AG04449 (cell line): ENCODE measurements at regions not wholly inside any gene's neighbourhood (a gene's known extent, or its start where the extent isn't known, plus 50 kb on each side); places are given as distances from the start of the nearest gene placed in this dataset.
"Not testable (repeated sequence)": the region's sequence is repeated elsewhere in the genome, so short reads cannot be mapped to it uniquely, and the experiment has no call there.

ENCODE experiments used
- CTCF ChIA-PET: fragments of 350-600 bp; formaldehyde crosslinking; extraction: SDS; loops from one replicate; lab custom pipeline; 2021; ENCODE audit warnings: antibody characterized with exemption; lab: Yijun Ruan, JAX
- POLR2A ChIA-PET: fragments of 400-600, 350-600 bp; formaldehyde crosslinking; extraction: SDS; loops from one replicate; lab custom pipeline; 2020; ENCODE audit warnings: antibody characterized with exemption, inconsistent platforms; lab: Yijun Ruan, JAX
- DNase-seq: peaks from one replicate; pipeline ENCODE4 v3.0.0-alpha.2; 2010; ENCODE audit warnings: low read depth, low spot score
- H3K4me3 ChIP-seq: 2 replicates; pipeline ENCODE4 v1.5.1; 2011; ENCODE audit warnings: low read depth, mild to moderate bottlenecking, control low read depth, low read length
- TF ChIP-seq, protein P1 (sequence below): IDR thresholded peaks from one replicate; pipeline ENCODE4 v1.5.1; 2011; ENCODE audit warnings: mild to moderate bottlenecking, moderate library complexity, low read length, control low read depth, inconsistent platforms; ENCODE audit not compliant: insufficient read depth; ENCODE audit errors: missing control alignments

DNA sequence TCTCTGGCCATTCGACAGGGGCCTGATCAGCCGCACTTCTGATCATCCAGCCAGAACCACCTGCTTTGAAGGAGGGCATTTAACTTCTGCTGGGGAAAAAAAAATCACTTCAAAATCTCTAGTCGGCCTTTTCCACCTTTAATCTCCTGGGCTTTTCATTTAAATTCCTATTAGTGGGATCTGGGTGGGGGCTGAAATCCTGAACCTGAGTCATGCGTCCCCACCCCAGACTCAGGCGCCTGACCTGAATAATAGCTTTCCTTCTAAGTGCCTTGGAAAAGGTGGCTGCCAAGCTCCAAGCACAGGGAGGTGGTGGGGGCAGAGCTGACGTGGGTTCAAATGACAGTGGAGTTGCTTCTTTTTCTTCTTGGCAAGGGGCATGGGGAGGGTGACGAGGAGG, 246.0 kb upstream of the EXOC2 start:
- DNase-seq: no peak
- POLR2A ChIA-PET: no interaction called here
- H3K4me3 ChIP-seq: no peak overlapping the region
- TF ChIP-seq, protein P1, sequence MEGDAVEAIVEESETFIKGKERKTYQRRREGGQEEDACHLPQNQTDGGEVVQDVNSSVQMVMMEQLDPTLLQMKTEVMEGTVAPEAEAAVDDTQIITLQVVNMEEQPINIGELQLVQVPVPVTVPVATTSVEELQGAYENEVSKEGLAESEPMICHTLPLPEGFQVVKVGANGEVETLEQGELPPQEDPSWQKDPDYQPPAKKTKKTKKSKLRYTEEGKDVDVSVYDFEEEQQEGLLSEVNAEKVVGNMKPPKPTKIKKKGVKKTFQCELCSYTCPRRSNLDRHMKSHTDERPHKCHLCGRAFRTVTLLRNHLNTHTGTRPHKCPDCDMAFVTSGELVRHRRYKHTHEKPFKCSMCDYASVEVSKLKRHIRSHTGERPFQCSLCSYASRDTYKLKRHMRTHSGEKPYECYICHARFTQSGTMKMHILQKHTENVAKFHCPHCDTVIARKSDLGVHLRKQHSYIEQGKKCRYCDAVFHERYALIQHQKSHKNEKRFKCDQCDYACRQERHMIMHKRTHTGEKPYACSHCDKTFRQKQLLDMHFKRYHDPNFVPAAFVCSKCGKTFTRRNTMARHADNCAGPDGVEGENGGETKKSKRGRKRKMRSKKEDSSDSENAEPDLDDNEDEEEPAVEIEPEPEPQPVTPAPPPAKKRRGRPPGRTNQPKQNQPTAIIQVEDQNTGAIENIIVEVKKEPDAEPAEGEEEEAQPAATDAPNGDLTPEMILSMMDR: no peak
- CTCF ChIA-PET: no interaction called here

DNA sequence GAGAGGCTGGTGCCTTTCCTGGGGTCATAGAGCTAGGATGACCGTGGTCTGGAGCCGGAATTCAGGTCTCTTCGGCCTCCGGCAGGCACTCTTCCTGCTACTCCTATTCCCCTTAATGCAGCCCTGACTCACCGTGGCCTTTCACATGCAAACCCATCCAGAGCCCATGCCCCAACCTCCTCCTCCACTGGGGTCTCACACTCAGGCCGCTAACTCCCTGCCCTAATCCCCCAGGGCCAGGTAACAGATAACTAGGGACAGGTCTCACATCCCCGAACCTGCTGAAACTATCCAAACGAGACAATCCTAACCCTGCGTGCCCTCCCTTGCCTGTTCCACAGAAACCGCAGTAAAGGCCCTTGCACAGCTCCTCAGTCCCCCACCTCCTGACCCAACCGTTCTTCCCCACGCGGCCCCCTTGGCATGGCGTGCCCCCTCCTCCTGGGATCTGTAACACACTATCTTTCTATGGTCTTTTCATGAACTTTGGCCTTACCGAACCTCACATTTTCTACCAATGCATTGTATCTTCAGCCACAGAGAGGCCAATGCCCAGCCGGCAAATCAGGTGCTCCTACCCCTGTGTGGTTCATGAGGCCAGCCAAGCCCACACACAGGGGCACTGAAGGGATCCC, 245.4 kb upstream of the EXOC2 start:
- ChIA-PET POLR2A (no interaction called here), CTCF (no interaction called here)
- TF ChIP-seq, protein P1: no peak
- no peak overlapping the region for H3K4me3 ChIP-seq
- no peak for DNase-seq

DNA sequence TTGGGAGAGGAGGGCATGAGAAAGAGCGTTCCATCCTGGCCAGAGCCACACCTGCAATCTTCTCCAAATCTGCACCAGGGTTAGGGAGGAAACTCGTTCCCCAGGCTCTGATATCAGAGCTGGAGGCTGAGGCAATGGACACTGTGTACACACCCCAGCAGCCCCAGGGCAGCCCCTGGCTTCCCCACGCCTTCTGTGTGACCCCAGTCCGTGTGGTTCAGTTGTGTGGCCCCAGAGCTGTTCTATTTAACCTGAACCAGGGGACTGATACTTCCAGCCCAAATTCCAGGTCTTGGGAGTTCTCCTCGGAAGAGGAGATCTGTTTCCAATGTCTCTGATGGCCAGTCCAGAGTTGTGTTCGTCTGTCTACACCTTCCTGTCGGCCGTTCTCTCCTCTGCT, 242.6 kb upstream of the EXOC2 start:
- no peak for DNase-seq
- no peak overlapping the region for H3K4me3 ChIP-seq
- ChIA-PET POLR2A (no interaction called here), CTCF (no interaction called here)
- TF ChIP-seq, protein P1: no peak

DNA sequence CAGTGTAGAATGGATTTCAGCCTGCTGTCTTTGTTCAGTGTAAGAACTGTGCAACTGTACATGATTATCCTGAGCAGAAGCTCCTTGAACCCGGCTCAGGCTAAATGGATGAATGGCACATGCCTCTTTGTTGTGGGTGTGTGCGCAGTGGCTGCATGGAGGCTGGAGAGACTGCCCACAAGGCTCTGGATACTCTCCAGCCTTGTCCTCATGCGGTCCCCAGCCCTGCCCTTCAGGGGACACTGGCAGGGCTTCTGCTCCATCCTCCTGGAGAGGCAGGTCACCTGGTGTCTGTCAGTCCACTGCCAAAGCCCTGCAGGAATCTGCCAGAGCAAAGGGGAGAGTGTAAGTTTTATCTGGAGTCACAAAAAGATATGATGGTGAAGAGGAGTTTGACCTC, 241.7 kb upstream of the EXOC2 start:
- TF ChIP-seq, protein P1: no peak
- DNase-seq: no peak
- CTCF ChIA-PET: no interaction called here
- H3K4me3 ChIP-seq: no peak overlapping the region
- POLR2A ChIA-PET: no interaction called here

DNA sequence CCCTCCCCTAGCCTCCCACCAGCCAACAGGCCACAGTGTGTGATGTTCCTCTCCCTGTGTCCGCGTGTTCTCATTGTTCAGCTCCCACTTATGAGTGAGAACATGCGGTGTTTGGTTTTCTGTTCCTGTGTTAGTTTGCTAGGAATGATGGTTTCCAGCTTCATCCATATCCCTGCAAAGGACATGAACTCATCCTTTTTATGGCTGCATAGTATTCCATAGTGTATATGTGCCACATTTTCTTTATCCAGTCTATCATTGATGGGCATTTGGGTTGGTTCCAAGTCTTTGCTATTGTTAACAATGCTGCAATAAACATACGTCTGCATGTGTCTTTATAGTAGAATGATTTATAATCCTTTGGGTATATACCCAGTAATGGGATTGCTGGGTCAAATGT, 239.0 kb upstream of the EXOC2 start:
- H3K4me3 ChIP-seq, POLR2A ChIA-PET, DNase-seq, CTCF ChIA-PET: not testable (repeated sequence)

DNA sequence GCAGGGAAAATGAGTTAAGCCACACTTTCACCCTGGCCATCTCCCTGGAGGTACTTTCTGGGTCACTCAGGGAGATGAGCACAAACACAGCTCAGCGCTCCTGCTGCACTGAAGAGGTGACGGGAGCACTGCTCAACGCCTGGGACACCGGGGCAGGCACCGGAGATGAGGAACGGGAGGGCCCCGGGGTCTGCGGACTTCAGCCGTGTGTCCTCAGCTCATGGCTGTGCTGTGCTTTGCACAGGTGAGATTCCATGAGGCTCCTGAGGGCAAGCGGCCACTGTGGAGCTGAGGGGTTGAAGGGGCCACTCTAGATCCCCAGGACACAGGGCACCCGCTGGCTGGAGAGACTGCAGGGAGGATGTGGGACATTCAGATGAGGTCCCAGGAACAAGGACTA, 234.2 kb upstream of the EXOC2 start:
- H3K4me3 ChIP-seq: no peak overlapping the region
- POLR2A ChIA-PET: no interaction called here
- CTCF ChIA-PET: no interaction called here
- DNase-seq: no peak
- TF ChIP-seq, protein P1: no peak

DNA sequence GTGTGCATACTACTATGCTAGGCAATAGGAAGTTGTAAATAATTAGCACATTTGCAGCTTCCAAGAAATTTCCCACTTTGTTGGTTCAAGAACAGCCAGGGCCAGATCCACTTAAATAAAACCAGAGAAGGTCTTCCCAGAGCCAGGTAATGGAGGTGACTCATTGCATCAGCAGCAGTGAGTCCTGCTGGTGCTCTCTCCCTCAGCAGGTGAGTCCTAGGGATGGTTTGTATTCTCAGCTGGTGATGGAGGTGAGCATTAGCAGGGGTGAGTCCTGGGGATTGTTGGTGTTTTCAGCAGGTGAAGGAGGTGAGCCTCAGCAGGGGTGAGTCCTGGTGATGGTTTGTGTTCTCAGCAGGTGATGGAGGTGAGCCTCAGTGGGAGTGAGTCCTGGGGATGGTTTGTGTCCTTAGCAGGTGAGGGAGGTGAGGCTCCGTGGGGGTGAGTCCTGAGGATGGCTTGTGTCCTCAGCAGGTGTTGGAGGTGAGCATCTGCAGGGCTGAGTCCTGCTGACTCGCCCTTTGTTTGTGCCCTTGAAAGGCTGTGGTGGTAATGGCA, 232.8 kb upstream of the EXOC2 start:
- ChIA-PET POLR2A (no interaction called here), CTCF (no interaction called here)
- DNase-seq: no peak
- no peak overlapping the region for H3K4me3 ChIP-seq
- TF ChIP-seq, protein P1: no peak
